PC-3 (cell line): ENCODE measurements at regions not wholly inside any gene's neighbourhood (a gene's known extent, or its start where the extent isn't known, plus 50 kb on each side); places are given as distances from the start of the nearest gene placed in this dataset.
A peak's percentile ranks its signal among the peaks of the same experiment; 100 is the strongest.
"Not testable (repeated sequence)": the region's sequence is repeated elsewhere in the genome, so short reads cannot be mapped to it uniquely, and the experiment has no call there.

Source experiments
- ATAC-seq: fragments of 200-7000 bp; cut with Tn5 transposase; 2 replicates; pipeline ENCODE4 v1.9.1; 2020; ENCODE audit warnings: mild to moderate bottlenecking, moderate library complexity
- BruUV-seq: library from RNA; stranded (reverse); fragments of 400-500 nt; replicated peaks from 2 replicates; lab custom pipeline; 2021; lab: Mats Ljungman, UMichigan
- CTCF ChIA-PET: fragments of 300-600 bp; sonication (Branson Sonifier 250); formaldehyde crosslinking; loops from one replicate; lab custom pipeline; 2022; ENCODE audit warnings: antibody characterized with exemption; lab: Charles Lee
- POLR2A ChIA-PET: fragments of 300-600 bp; sonication (Branson Sonifier 250); formaldehyde crosslinking; loops from one replicate; lab custom pipeline; 2022; ENCODE audit warnings: antibody characterized with exemption; ENCODE audit not compliant: unreplicated experiment; lab: Charles Lee
- DNase-seq: peaks from one replicate; pipeline ENCODE4 v3.0.0-alpha.2; 2015
- H2AFZ ChIP-seq: fragments of 300-600 bp; sonication (generic); 2 replicates; pipeline ENCODE4 v1.6.0; 2016; ENCODE audit warnings: antibody characterized with exemption, low read length
- H3F3A ChIP-seq: fragments of 300-600 bp; sonication (generic); one replicate; pipeline ENCODE4 v1.6.0; 2017; ENCODE audit warnings: antibody characterized with exemption, low read length, control low read depth, mild to moderate bottlenecking; ENCODE audit not compliant: unreplicated experiment
- H3K27ac ChIP-seq: fragments of 300-600 bp; sonication (generic); 2 replicates; pipeline ENCODE4 v1.5.1; 2016; ENCODE audit warnings: mild to moderate bottlenecking, low read length
- H3K27me3 ChIP-seq: fragments of 300-600 bp; sonication (generic); 2 replicates; pipeline ENCODE4 v1.6.1; 2016; ENCODE audit warnings: low read length, mixed read lengths
- H3K36me3 ChIP-seq: fragments of 300-600 bp; sonication (generic); 2 replicates; pipeline ENCODE4 v1.6.1; 2016; ENCODE audit warnings: low read depth, mixed run types, low read length, mixed read lengths
- H3K4me1 ChIP-seq: fragments of 300-600 bp; sonication (generic); 2 replicates; pipeline ENCODE4 v1.5.1; 2016; ENCODE audit warnings: low read length; ENCODE audit not compliant: insufficient read depth
- H3K4me2 ChIP-seq: fragments of 300-600 bp; sonication (generic); 2 replicates; pipeline ENCODE4 v1.6.0; 2016; ENCODE audit warnings: low read length
- H3K4me3 ChIP-seq: fragments of 300-600 bp; sonication (generic); 2 replicates; pipeline ENCODE4 v1.5.1; 2016; ENCODE audit warnings: mild to moderate bottlenecking, low read length, mixed read lengths
- H3K79me2 ChIP-seq: fragments of 300-600 bp; sonication (generic); 2 replicates; pipeline ENCODE4 v1.6.1; 2017; ENCODE audit warnings: low read length, mixed read lengths
- H3K9ac ChIP-seq: fragments of 300-600 bp; sonication (generic); 2 replicates; pipeline ENCODE4 v1.6.0; 2016; ENCODE audit warnings: mild to moderate bottlenecking, low read length
- H3K9me2 ChIP-seq: fragments of 300-600 bp; sonication (generic); replicated peaks from 2 replicates; pipeline ENCODE4 v1.6.1; 2016; ENCODE audit warnings: mixed run types, low read length, mixed read lengths
- H3K9me3 ChIP-seq: fragments of 300-600 bp; sonication (generic); 2 replicates; pipeline ENCODE4 v1.6.1; 2016; ENCODE audit warnings: low read length, mixed read lengths
- H4K20me1 ChIP-seq: fragments of 300-600 bp; sonication (generic); 2 replicates; pipeline ENCODE4 v1.6.1; 2016; ENCODE audit warnings: low read length, mixed read lengths
- intact Hi-C: fragments of 100-400 bp; cut with micrococcal nuclease; formaldehyde crosslinking; loops from 2 replicates; pipeline ENCODE4 v1.9.0; 2023

DNA sequence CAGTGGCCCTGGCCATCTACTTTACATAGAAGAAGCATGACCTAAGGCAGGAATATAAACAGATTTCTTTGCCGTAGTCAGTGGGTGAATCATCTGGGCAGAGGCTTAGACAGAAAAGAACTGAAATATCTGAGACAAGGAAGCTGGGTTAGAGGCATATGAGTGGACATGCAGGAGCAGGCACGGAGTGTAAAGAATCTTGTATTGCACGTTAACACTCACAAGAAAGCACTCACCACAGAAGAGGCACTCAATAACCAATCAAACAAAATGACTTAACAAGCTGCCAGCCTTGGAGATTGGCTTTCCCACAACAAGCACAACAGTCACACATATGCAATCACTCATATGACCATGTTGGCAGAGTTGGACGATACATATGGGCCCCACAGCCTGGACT, 364.9 kb downstream of the FOXD4L5 start:
- H3K27ac ChIP-seq, H3K79me2 ChIP-seq, H3F3A ChIP-seq, DNase-seq, H3K9me2 ChIP-seq, POLR2A ChIA-PET, H2AFZ ChIP-seq, H3K4me1 ChIP-seq, H3K4me2 ChIP-seq, H4K20me1 ChIP-seq, H3K9me3 ChIP-seq, ATAC-seq, H3K27me3 ChIP-seq, BruUV-seq, H3K9ac ChIP-seq, intact Hi-C loops, CTCF ChIA-PET, H3K36me3 ChIP-seq, H3K4me3 ChIP-seq: not testable (repeated sequence)

DNA sequence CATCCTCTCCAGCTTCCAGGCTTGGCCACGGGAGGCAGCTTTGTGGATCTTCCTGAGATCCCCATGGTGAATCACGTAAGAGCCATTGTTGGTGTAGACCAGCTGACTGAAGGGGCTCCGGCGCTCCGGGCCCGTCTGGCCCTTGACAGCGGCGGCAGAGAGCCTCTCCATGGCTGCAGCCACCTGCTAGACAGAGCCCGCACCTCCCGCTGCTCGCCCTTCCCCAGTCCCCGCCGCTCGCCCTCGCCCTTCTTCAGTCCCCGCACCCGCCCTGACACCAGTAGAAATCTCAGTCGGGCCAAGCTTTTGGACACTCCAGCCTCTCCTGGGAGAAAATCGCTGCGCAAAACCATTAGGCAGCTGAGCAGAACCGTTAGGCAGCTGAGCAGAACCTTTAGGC, 396.4 kb downstream of the FOXD4L5 start:
- H4K20me1 ChIP-seq, H3K9me2 ChIP-seq, POLR2A ChIA-PET, ATAC-seq, H3F3A ChIP-seq, H3K79me2 ChIP-seq, H3K36me3 ChIP-seq, CTCF ChIA-PET, H3K27ac ChIP-seq, BruUV-seq, intact Hi-C loops, H3K4me1 ChIP-seq, H2AFZ ChIP-seq, H3K9me3 ChIP-seq, DNase-seq, H3K4me2 ChIP-seq, H3K4me3 ChIP-seq, H3K9ac ChIP-seq, H3K27me3 ChIP-seq: not testable (repeated sequence)

DNA sequence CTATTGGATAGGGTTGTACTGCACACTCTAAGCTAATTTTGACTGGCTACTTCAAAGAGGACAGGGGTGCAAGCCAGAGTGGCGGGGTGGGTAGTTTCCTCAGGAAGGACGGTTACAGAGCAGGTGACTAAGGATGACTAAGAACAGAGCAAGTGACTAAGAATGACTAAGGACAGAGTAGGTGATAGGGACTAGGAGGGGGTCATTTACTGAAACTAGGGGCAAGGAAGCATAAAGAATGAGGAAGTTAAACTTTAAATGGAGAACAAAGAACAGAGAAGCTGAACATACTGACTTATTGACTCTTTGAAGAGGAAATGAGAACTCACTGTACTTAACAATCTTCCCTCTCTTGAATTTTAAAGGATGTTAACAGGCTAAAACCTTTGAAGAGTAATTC, 414.4 kb downstream of the FOXD4L5 start:
- ATAC-seq, H3K27me3 ChIP-seq, CTCF ChIA-PET, H3K9me2 ChIP-seq, H3K27ac ChIP-seq, intact Hi-C loops, H4K20me1 ChIP-seq, BruUV-seq, H3F3A ChIP-seq, H3K4me1 ChIP-seq, H3K9ac ChIP-seq, POLR2A ChIA-PET, H2AFZ ChIP-seq, H3K9me3 ChIP-seq, H3K4me2 ChIP-seq, H3K4me3 ChIP-seq, H3K36me3 ChIP-seq, H3K79me2 ChIP-seq: not testable (repeated sequence)
- peak; percentile 42 for DNase-seq
